ENCODE measurements at regions not wholly inside any gene's neighbourhood (a gene's known extent, or its start where the extent isn't known, plus 50 kb on each side); places are given as distances from the start of the nearest gene placed in this dataset.
A peak's percentile ranks its signal among the peaks of the same experiment; 100 is the strongest.

GRCh38 chr10:125584954-125585353 lies 98.0 kb downstream of the TEX36 start:
- H3K27ac ChIP-seq = no peak overlapping the region
- TF ChIP-seq, protein P1, sequence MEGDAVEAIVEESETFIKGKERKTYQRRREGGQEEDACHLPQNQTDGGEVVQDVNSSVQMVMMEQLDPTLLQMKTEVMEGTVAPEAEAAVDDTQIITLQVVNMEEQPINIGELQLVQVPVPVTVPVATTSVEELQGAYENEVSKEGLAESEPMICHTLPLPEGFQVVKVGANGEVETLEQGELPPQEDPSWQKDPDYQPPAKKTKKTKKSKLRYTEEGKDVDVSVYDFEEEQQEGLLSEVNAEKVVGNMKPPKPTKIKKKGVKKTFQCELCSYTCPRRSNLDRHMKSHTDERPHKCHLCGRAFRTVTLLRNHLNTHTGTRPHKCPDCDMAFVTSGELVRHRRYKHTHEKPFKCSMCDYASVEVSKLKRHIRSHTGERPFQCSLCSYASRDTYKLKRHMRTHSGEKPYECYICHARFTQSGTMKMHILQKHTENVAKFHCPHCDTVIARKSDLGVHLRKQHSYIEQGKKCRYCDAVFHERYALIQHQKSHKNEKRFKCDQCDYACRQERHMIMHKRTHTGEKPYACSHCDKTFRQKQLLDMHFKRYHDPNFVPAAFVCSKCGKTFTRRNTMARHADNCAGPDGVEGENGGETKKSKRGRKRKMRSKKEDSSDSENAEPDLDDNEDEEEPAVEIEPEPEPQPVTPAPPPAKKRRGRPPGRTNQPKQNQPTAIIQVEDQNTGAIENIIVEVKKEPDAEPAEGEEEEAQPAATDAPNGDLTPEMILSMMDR (conservative IDR thresholded peaks at IDR 0.05; ENCODE audit: low read depth) = no peak
- DNase-seq (ENCODE audit: low spot score) = peak; percentile 22
- POLR2A ChIA-PET (ENCODE audit: low non-redundant PET) = no interaction called here
- CTCF ChIA-PET = interaction anchor here (0.6 to 1.4 kb wide), 3 partner anchors 23 to 937 kb away, joined by 3 read pairs; no protein-coding TSS in a partner anchor

- no peak for DNase-seq (ENCODE audit: low spot score)
- CTCF ChIA-PET = interaction anchor here (0.6 to 0.7 kb wide), 2 partner anchors 14 to 367 kb away, joined by 3 read pairs; no protein-coding TSS in a partner anchor
- no peak overlapping the region for H3K27ac ChIP-seq
- POLR2A ChIA-PET (ENCODE audit: low non-redundant PET) = no interaction called here
- TF ChIP-seq, protein P1 (conservative IDR thresholded peaks at IDR 0.05; ENCODE audit: low read depth) = no peak
Observed at GRCh38 chr10:125578658-125579315, 104.2 kb downstream of the TEX36 start.

- POLR2A ChIA-PET (ENCODE audit: low non-redundant PET) = no interaction called here
- TF ChIP-seq, protein P1 (conservative IDR thresholded peaks at IDR 0.05; ENCODE audit: low read depth) = no peak
- CTCF ChIA-PET = no interaction called here
Observed at GRCh38 chr10:125575843-125576242, 107.1 kb downstream of the TEX36 start.

GRCh38 chr10:125568156-125568555 lies 114.8 kb downstream of the TEX36 start:
- H3K27ac ChIP-seq = no peak overlapping the region
- DNase-seq (ENCODE audit: low spot score) = no peak
- ChIA-PET POLR2A (ENCODE audit: low non-redundant PET) (no interaction called here), CTCF (no interaction called here)
- TF ChIP-seq, protein P1 (conservative IDR thresholded peaks at IDR 0.05; ENCODE audit: low read depth) = no peak

More at GRCh38 chr10:125575843-125576242, 107.1 kb downstream of the TEX36 start:
- DNase-seq (ENCODE audit: low spot score) = no peak
- H3K27ac ChIP-seq = no peak overlapping the region

DNA sequence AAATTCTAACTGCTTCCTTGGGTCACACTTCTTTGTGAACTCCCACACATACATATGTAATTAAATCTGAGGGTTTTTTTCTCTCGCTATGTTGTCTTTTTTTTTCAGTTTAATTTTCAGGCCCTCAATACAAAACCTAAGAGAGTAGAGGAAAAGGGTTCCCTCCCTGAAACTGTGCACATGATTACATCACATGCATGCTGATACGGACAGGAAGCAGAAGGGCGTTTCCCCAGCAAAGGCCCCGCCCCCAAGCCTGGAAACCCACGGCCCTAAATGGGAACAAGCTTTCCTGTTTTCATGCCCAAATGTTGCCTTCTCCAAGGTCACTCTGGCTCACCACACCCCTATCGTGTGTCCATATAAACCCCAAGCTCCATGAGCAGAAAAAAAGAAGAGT lies 115.4 kb downstream of the TEX36 start:
- TF ChIP-seq, protein P1 (conservative IDR thresholded peaks at IDR 0.05; ENCODE audit: low read depth) = no peak
- CTCF ChIA-PET = no interaction called here
- DNase-seq (ENCODE audit: low spot score) = no peak
- POLR2A ChIA-PET (ENCODE audit: low non-redundant PET) = no interaction called here
- H3K27ac ChIP-seq = no peak overlapping the region

- no peak for DNase-seq (ENCODE audit: low spot score)
- CTCF ChIA-PET = interaction anchor here (0.6 kb wide), 2 partner anchors 13 to 43 kb away, joined by 3 read pairs; no protein-coding TSS in a partner anchor
- TF ChIP-seq, protein P1 (conservative IDR thresholded peaks at IDR 0.05; ENCODE audit: low read depth) = no peak
- POLR2A ChIA-PET (ENCODE audit: low non-redundant PET) = interaction anchor here (0.6 kb wide), 1 partner anchor 20 kb away, joined by 3 read pairs; no protein-coding TSS in a partner anchor
- H3K27ac ChIP-seq = no peak overlapping the region
Observed at GRCh38 chr10:125565046-125565445, 117.9 kb downstream of the TEX36 start.

Data from RWPE1 (cell line).